CD4-positive, alpha-beta T cell treated with Interleukin-6 for 4 hours (primary cell): ENCODE measurements at regions not wholly inside any gene's neighbourhood (a gene's known extent, or its start where the extent isn't known, plus 50 kb on each side); places are given as distances from the start of the nearest gene placed in this dataset.
A peak's percentile ranks its signal among the peaks of the same experiment; 100 is the strongest.
"Not testable (repeated sequence)": the region's sequence is repeated elsewhere in the genome, so short reads cannot be mapped to it uniquely, and the experiment has no call there.

Experiments
- DNase-seq: peaks from one replicate; pipeline ENCODE4 v3.0.0-alpha.2; 2020; ENCODE audit warnings: mixed read lengths

DNA sequence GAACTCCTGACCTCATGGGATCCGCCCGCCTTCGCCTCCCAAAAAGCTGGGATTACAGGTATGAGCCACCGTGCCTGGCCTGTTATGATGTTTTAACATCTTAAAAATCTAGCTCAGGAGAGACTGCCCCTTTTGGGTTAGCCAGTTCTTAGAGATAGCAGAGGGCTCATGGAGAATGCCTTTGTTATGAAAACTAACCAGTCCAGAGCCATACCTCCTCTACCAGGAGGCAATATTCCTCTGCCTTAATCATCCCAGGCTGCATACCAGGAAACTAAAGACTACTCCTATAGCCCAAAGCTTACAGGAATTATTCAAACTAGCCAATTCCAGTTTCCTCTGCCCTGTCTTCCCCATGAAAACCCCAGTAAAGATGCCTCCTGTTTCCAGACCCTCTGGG is 96.0 kb upstream of the MDM1 start:
- DNase-seq: no peak

DNA sequence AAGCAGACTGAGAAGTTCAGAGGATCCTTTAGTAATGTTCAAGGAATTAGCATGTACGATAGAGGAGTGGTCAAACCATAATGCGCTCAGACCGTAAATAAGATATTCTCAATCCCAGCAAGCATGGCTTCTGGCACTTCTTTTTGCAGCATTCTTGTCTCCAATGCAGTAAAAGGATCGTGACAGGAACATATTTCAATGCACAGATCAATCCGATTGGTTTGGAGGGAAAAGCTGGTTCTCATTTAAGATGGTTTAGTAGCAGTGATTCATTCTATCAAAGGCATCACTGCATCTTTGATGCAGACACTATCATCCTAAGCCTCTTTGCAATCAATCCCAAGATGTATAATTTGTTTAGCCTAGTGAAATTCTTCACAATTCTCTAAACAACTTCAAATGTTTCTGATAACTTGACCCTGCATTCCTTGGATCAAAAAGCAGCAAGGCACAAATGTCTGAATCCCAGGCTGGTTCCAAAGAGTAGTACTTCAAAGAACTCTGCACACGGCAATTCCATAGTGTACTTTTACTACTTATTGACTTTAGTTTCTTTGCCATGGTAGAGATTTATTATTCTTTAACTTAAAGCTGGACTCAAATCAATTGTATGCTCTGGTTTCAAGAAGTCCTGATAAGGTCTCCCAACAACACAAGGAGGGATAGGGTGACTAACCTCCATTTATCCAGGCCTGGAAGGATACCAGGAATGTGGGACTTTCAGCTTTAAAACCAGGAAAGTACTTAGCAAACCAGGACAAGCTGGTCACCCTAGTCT is 96.8 kb upstream of the MDM1 start:
- no peak for DNase-seq

DNA sequence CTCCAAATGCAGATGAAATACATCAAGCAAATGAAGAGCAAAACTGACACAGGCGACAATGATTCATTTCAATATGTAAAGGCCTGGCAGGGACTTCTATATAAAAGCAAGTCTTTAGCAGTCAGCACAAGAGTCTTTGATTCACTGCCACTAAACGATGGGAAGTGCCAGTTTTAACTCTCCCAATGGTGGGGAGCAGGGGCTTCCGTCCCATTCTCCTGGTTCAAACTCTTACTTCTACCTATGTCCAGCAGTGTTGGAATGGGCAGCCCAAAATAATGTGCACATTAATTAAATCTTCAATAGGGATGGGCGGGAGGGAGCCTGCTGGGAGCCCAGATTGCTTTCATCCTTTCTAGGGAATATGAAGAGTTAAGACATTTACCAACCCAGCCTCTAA is 97.5 kb upstream of the MDM1 start:
- DNase-seq: no peak

DNA sequence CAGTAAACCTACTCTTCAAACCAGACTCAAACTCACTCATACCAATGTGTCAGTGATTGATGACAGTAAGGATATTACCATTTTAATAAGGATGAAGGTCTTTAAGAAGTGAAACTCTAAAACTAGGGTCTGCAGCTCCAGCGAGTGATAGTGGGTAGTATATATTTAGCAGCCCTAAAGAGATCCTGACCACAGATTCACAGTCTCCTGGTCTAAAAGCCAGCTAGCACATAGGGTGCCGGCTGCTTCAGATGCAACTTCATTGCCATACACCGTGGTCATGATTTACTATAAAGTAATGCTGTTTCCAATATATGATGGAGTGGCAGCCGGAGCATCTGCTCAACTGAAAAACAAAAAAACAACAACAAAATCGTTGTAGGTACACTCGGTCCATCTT is 99.6 kb upstream of the MDM1 start:
- DNase-seq: no peak

DNA sequence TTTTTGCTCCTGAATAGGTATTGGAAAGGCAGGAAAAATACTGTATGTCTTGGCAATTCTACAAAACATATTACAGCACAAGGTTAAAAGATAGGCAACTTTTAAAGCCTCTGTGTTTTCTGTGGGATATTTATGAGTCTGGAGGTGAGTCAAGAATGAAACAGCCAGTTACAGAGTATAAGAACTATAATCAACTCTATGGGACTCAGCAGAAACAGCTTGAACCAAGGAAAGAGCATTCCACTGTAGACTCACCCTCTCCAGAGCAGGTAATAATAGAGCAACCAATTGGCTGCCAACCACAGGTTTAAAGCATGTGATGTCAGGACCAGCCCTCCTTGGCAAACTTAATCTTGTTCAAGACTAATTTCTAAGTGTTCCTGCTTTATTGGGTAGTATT is 100.5 kb upstream of the MDM1 start:
- no peak for DNase-seq

DNA sequence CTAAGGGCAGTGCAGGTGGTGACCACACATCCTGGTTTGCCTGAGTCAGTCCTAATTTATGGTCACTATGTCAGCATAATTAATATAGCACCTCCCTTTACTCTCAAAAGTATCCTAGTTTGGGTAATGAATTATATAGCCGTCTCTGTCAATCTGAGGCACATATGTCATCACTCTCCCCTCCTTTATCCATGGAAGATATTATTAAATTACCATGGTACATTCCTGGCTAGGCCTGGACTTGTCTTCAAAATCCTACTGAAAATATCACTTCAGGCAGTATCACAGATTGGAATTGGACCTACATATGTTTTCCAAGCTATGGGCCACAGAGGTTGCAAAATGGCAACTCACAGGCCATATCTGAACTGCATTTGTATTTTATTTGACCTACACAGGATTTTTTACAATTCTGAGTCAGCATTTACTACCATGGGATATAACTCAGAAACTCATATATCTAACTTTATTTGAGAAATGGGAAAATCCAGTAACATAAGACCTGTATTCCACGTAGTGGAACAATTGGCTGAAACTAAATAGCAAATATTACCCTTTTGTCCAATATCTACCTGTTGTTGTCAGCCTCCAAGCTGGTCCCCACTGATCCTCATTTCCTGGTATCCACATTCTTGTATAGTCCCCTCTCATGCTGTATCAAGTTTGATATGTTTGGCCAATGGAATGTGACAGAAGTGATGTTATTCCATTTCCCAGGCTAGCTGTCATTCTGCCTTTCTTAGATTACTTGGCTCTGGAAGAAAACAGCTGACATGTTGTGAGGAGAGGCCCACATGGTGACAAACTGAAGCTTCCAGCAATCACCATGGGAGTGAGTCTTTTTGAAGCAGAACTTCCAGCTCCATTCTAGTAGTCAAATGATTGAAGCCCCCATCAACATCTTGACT is 102.5 kb upstream of the MDM1 start:
- DNase-seq: no peak

DNA sequence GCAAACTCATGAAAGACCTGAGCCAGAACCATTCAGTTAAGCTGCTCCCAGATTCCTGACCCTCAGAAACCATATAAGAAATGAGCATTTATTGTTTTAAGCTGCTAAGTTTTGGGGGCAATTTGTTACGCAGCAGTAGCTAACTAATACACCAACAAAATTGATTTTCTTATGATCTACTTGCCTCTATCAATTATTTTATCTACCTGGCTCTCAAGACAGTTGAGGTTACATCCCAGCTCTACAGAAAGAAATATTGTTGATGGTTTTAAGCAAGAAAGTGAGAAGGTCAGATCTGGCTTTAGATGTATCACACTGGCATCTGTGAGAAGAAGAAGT is 103.1 kb upstream of the MDM1 start:
- DNase-seq: no peak

DNA sequence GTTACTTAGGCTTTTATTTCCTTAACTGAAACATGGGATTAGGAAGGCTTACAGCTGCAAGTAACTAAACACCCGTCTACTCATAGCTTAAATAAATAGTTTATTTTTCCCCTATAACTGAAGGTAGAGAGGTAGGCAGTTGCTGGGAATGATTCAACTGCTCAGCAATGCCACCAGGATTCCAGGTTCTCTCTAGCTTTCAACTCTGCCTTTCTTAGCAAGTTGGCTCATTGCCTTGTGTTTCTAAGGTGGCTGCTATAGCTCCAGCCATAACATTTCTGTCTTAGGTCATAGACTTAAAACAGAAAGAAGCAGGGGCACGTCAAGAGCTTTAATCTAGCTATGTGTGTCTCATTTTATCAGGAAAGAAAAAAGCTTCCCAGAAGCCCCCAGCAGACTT is 103.7 kb upstream of the MDM1 start:
- no peak for DNase-seq

DNA sequence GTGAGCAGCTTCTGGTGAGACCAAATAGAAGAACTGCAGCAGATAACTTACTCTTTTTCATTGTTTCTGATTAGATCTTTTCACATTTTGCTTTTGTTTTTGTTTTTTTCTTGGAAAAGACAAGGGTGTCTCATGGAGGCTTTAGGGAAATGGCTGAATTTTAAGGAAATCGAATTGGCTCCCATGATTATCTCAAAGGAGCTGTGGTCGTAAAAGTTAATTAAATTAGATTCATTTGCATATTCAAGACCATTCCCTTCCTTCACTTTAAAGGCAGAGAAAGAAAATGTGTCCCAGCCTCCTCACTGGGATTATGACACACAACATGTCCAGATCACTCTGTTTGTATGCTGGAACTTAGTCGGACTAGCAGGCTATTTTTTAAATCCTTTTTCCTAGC is 106.4 kb upstream of the MDM1 start:
- no peak for DNase-seq

DNA sequence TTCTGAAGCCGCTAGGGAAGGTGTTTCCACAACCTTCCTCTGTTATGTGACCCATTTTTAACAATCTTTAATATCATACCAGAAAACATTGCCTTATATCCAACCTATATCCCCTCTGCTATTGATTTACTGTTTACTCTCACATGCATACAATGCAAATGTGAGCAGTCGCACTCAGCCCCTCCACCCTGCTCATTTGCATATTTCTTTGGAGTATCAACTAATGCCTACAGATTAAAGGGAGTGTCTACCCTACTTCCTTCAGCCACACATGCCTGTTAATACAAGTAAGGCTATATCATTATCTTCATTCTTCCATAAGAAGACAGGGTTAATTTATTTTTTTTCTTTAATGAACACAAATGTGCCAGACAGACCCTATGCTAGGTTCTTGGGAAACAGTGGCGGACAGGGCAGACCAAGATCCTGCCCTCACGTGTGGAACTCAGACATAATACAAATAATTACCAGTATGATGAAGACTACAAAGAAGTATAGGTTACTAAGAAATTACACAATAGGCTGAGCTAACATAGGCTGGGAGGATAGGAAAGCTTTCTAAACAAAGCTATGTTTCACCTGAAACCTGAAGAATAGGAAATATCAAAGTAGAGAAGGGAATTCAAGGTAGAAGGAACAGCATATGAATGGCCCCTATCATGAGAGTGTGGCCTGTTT is 107.3 kb upstream of the MDM1 start:
- no peak for DNase-seq

DNA sequence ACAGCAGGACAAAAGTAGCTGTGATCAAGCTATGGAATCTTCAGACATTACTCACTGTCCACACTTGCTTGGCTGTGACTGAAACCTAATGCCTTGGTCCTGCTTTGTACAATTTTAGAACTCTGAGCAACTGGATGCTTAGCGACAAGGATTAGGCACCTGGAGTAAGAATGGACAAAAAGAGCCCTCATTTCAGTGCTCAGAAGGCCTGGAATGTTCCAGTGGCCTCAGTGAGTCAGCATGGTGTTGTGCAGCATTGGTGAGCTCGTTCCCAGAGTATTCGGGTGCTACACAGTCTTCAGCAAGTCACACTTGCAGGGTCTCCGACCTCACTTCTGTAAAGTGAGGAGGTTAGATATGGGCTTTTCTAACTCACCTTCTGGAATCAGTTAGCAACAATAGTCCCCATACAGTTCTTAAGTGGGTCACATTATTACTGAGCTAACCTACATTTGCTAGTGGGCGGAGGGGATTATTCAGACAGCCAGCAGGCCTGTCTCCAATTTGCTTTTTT is 108.0 kb upstream of the MDM1 start:
- DNase-seq: no peak

DNA sequence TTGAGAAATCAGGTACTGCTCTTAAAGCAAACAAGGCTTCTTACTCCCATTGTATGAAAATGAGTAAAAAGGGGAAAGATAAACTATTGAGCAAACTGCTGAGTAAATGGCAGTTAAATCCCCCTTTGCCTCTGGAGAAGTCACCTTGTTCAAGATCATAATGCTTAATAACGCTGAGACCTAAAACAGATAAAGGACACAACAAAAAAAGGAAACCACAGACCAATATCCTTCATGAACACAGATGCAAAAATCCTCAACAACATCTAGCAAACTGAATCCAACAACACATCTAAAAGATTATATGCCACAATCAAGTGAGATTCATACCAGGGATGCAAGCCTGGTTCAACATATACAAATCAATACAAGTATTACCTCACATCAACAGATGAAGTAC is 109.0 kb upstream of the MDM1 start:
- no peak for DNase-seq

DNA sequence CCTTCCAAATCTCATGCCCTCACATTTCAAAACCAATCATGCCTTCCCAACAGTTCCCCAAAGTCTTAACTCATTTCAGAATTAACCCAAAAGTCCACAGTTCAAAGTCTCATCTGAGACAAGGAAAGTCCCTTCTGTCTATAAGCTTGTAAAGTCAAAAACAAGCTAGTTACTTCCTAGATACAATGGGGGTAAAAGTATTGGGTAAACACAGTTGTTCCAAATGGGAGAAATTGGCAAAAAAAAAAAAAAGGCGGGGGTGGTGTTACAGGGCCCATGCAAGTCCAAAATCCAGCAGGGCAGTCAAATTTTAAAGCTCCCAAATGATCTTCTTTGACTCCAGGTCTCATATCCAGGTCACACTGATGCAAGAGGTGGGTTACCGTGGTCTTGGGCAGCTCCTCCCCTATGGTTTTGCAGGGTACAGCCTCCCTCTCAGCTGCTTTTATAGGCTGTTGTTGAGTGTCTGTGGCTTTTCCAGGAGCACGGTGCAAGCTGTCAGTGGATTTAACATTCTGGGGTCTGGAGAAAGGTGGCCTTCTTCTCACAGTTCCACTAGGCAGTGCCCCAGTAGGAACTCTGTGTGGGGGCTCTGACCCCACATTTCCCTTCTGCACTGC is 110.3 kb upstream of the MDM1 start:
- DNase-seq: not testable (repeated sequence)

DNA sequence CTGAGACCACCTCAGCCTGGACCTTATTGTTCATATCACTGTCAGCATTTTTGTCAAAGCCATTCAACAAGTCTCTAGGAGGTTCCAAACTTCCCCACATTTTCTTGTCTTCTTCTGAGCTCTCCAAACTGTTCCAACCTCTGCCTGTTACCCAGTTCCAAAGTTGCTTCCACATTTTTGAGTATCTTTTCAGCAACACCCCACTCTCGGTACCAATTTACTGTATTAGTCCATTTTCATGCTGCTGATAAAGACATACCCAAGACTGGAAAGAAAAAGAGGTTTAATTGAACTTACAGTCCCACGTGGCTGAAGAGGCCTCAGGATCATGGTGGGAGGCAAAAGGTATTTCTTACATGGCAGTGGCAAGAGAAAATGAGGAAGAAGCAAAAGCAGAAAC is 111.5 kb upstream of the MDM1 start:
- not testable (repeated sequence) for DNase-seq

DNA sequence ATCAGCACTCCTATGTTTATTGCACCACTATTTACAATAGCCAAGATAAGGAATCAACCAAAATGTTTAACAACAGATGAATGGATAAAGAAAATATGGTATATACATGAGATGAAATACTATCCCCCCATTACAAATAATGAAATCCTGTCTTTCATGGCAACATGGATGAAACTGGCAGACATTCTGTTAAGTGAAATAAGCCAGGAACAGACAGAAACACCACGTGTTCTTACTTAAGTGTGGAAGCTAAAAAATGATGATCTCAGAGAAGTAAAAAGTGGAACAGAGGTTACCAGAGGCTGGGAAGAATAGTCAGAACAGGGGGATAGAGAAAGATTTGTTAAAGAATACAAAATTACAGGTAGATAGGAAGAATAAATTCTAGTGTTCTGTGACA is 113.7 kb upstream of the MDM1 start:
- DNase-seq: no peak

DNA sequence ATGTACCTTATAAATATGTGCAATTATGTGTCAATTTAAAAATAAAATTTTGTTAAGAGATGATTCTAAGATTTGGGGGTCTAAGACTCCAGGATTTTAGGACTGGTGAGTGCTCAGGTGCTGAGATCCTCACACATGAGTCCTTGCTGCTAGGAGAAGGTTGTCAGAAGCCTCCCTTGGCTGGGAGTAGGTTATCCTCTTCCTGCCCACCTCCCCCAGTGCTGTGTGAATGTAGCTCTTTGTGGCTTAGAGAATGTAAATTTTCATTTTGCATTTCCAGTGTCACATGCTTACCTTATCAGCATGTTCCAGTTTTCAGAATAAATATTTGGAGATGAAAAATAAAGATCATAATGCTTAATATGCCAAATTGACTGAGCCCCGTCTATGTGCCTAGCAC is 114.2 kb upstream of the MDM1 start:
- no peak for DNase-seq

DNA sequence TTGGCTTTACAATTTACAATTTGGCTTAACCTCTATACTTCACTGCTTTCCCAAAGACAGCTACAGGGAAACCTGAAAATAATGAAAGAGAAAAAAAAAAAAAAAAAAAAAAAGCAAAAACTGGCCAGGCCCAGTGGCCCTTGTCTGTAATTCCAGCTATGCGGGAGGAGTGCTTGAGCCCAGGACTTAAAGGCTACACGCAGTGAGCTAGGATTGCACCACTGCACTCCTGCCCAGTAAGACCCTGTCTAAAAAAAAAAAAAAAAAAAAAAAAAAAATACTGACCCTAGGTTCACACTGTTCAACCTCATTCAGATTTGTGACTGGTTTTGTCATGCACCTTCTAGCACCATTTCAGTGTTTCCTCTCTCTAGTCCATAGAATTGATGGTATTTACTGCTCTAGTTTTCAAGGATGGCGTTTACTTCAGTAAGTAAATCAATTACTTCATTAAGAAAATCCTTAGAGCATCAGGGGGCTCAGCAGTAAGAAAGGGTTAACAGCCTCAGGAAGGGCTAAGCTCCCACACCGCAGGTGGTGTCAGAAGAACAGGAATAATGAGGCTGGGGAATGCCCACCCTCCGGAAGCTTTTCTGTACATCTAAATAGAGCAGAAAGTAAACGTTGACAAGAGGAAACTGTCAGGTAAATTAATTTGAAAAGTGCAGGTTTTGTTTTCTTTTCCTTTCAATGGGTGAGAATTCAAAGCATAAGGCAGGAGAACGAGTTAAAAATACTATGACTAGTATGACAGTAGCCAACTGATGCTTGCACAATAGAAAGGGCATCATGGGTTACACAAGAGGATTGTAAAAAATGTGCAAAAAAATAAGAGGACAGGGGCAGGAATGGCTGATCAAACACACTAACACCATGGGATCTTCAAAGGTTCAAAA is 115.0 kb upstream of the MDM1 start:
- DNase-seq: no peak

DNA sequence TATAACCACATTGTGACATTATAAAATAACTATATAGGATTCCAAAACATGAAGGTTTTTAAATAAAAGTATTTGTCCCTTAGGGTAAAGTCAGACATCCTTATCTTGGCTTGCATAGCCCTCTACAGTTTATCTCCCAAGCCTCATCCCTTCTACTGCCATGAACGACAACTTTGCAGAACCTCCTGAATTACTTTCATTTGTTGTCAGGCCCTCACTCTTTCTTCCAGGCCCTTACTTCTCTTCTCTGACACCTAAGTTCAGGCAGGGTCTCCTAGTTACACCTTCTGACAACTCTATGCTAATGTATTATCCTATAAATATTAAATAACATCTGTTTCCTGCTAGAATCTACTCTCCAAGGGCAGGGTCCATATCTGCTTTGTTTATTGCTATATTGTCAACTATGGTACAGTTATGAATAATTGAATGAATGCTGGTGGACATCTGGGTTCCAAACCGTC is 115.7 kb upstream of the MDM1 start:
- no peak for DNase-seq

DNA sequence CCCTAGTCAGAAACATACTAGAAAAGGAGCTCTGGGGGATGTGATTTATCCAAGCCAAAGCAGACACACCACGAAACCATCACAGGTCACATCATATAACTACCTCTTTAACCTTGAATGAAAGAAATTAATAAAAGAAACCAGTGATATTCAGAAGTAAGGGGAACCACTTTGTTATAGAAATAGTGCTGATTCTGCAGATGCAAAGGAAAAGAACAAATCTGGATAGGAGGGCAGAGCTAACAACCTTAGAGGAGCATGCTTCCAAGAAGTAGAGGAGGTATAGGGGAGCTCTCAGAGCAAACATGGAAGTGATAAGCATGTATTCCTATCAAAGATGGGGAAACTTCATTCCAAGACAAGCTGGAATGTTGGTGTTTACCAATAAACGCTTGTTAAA is 117.0 kb upstream of the MDM1 start:
- no peak for DNase-seq

DNA sequence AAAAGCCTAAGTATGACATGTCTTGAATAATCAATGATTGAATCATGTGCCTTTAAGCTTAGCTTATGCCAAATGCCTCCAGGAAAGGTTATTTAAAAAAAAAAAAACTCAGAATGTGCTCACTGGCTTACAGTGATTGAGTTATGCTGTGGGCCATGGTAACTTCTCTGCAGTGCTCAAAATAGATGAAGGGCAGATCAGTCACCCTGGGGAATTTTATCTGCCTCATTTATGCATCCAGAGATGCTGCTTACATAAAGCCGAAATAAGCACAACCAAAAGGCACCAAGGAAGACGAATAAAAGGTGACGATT is 118.7 kb upstream of the MDM1 start:
- DNase-seq: no peak

DNA sequence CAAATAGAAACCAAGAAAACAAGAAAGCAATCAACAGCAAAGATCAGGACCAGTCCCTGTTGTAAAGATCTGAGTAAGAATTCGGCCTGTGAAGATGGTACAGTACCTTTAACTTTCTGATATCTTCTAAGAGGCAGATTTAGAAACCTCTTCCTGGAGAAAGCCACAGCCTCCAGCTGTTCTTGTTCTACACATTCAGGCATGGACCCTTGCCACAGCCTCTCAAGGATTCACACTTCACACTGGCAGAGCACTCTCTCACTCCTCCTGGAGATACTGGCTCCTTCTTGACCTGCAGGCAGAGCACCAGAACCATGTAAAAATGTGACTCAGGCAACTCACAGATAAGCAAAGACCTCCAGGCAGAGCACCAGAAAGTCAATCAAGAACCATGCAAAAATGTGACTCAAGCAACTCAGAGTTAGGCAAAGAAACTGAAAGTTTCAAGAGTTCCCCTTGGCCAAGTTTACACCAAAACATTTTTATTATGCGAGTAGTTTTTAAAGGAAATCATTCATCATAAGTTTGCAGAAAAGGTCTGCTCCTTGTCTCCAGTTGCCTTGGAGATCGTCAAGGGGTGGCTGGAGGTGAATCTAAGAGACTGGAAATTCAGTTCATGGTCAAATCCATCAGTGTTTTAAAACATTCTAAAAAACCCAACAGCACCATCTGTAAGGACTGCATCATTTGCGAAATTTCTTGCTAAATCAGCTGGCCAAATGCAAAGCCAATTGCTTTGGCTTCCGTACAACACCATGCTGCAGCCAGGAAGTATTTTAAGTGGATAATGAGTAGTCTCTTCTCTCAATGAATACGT is 119.3 kb upstream of the MDM1 start:
- peak; percentile 30 for DNase-seq
